ENCODE measurements at regions not wholly inside any gene's neighbourhood (a gene's known extent, or its start where the extent isn't known, plus 50 kb on each side); places are given as distances from the start of the nearest gene placed in this dataset.

DNA sequence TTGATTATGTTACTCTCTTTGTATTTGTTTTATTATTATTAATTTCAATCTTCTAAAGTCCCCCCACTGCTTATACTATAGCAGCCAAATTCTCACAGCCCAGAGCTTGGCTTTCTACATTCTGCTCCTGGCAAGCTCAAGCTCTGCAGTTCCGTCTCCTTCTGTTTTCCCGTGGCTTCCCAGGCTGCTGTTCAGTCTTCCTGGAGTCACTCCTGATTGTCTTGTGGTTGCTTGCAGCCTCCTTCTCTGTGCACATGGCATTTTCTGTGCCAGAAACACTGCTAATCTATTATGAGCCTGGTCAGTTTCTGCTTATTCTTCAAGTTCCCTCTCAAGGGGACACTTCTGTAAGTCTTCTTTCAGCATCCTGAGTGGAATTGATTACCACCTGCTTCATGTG, 533.7 kb upstream of the IGFBP3 start (continued):
- TF ChIP-seq, protein P1, sequence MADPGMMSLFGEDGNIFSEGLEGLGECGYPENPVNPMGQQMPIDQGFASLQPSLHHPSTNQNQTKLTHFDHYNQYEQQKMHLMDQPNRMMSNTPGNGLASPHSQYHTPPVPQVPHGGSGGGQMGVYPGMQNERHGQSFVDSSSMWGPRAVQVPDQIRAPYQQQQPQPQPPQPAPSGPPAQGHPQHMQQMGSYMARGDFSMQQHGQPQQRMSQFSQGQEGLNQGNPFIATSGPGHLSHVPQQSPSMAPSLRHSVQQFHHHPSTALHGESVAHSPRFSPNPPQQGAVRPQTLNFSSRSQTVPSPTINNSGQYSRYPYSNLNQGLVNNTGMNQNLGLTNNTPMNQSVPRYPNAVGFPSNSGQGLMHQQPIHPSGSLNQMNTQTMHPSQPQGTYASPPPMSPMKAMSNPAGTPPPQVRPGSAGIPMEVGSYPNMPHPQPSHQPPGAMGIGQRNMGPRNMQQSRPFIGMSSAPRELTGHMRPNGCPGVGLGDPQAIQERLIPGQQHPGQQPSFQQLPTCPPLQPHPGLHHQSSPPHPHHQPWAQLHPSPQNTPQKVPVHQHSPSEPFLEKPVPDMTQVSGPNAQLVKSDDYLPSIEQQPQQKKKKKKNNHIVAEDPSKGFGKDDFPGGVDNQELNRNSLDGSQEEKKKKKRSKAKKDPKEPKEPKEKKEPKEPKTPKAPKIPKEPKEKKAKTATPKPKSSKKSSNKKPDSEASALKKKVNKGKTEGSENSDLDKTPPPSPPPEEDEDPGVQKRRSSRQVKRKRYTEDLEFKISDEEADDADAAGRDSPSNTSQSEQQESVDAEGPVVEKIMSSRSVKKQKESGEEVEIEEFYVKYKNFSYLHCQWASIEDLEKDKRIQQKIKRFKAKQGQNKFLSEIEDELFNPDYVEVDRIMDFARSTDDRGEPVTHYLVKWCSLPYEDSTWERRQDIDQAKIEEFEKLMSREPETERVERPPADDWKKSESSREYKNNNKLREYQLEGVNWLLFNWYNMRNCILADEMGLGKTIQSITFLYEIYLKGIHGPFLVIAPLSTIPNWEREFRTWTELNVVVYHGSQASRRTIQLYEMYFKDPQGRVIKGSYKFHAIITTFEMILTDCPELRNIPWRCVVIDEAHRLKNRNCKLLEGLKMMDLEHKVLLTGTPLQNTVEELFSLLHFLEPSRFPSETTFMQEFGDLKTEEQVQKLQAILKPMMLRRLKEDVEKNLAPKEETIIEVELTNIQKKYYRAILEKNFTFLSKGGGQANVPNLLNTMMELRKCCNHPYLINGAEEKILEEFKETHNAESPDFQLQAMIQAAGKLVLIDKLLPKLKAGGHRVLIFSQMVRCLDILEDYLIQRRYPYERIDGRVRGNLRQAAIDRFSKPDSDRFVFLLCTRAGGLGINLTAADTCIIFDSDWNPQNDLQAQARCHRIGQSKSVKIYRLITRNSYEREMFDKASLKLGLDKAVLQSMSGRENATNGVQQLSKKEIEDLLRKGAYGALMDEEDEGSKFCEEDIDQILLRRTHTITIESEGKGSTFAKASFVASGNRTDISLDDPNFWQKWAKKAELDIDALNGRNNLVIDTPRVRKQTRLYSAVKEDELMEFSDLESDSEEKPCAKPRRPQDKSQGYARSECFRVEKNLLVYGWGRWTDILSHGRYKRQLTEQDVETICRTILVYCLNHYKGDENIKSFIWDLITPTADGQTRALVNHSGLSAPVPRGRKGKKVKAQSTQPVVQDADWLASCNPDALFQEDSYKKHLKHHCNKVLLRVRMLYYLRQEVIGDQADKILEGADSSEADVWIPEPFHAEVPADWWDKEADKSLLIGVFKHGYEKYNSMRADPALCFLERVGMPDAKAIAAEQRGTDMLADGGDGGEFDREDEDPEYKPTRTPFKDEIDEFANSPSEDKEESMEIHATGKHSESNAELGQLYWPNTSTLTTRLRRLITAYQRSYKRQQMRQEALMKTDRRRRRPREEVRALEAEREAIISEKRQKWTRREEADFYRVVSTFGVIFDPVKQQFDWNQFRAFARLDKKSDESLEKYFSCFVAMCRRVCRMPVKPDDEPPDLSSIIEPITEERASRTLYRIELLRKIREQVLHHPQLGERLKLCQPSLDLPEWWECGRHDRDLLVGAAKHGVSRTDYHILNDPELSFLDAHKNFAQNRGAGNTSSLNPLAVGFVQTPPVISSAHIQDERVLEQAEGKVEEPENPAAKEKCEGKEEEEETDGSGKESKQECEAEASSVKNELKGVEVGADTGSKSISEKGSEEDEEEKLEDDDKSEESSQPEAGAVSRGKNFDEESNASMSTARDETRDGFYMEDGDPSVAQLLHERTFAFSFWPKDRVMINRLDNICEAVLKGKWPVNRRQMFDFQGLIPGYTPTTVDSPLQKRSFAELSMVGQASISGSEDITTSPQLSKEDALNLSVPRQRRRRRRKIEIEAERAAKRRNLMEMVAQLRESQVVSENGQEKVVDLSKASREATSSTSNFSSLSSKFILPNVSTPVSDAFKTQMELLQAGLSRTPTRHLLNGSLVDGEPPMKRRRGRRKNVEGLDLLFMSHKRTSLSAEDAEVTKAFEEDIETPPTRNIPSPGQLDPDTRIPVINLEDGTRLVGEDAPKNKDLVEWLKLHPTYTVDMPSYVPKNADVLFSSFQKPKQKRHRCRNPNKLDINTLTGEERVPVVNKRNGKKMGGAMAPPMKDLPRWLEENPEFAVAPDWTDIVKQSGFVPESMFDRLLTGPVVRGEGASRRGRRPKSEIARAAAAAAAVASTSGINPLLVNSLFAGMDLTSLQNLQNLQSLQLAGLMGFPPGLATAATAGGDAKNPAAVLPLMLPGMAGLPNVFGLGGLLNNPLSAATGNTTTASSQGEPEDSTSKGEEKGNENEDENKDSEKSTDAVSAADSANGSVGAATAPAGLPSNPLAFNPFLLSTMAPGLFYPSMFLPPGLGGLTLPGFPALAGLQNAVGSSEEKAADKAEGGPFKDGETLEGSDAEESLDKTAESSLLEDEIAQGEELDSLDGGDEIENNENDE (IDR thresholded peaks at IDR 0.05; ENCODE audit: insufficient replicate concordance, low read length): no peak

Measured in H1 (cell line).